HG02852 (cell line): ENCODE measurements at regions not wholly inside any gene's neighbourhood (a gene's known extent, or its start where the extent isn't known, plus 50 kb on each side); places are given as distances from the start of the nearest gene placed in this dataset.

Experiments used
- ATAC-seq: cut with Tn5 transposase; IDR thresholded peaks from one replicate; pipeline ENCODE4 v1.9.1; 2021; ENCODE audit warnings: mild to moderate bottlenecking, moderate library complexity; ENCODE audit not compliant: unreplicated experiment

GRCh38 chr13:109868578-109869311 is 82.4 kb upstream of the IRS2 start:
- no peak for ATAC-seq

- no peak for ATAC-seq
Observed at GRCh38 chr13:109867766-109868165, 81.4 kb upstream of the IRS2 start.

DNA sequence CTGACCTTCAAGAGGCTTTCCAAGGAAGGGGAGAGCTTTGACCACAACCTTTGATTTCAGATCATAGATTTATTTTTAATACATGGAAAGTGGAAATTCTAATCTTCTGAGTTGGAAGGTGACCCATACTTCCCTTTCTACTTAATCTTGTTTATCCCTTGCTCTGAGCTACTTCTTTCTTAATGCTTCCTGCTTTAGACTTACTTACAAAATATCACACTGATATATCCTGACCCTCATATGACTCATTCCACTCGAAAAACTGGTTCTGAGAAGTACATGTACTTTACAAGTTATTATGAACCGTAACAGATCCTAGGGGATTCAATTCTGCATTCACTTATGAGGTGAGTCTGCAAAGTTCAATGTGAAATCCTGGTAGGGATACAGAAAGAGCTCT is 76.2 kb upstream of the IRS2 start:
- no peak for ATAC-seq

GRCh38 chr13:109859898-109860297 is 73.5 kb upstream of the IRS2 start:
- no peak for ATAC-seq

GRCh38 chr13:109859216-109859835 is 72.9 kb upstream of the IRS2 start:
- no peak for ATAC-seq

DNA sequence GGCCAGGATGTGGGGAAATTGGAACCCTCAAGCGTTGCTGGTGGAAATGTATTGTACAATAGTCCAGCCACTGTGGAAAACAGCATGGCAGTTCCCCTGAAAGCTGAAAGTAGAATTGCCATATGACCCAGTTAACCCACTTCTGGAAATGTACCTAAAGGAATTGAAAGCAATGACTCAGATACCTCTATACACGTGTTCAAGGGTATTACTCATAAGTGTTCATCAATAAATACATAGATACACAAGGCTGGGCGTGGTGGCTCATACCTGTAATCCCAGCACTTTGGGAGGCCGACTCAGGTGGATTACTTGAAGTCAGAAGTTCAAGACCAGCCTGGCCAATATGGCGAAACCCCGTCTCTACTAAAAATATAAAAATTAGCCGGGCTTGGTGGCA is 71.9 kb upstream of the IRS2 start:
- ATAC-seq = no peak

- no peak for ATAC-seq
Observed at GRCh38 chr13:109857803-109858202, 71.4 kb upstream of the IRS2 start.

DNA sequence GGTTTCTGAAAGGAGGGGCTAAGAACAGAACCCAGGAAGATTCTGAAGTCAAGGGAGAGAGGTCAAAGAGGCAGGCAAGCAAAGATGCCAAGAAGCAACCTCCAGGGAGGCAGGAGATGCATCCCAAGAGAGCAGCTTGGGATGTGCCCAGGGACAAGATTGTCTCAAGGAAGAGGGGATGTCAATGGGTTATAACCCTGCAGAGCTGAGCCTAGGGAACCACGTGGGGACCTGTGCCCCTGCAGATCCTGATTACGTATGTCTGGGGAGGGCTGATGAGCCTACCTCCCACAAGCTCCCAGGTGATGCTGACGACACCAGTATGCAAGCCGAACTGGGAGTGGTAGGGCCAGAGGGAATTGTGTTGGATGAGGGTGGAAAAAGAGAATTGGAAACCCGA is 70.9 kb upstream of the IRS2 start:
- ATAC-seq = no peak

- no peak for ATAC-seq
Observed at GRCh38 chr13:109856350-109856749, 70.0 kb upstream of the IRS2 start.

DNA sequence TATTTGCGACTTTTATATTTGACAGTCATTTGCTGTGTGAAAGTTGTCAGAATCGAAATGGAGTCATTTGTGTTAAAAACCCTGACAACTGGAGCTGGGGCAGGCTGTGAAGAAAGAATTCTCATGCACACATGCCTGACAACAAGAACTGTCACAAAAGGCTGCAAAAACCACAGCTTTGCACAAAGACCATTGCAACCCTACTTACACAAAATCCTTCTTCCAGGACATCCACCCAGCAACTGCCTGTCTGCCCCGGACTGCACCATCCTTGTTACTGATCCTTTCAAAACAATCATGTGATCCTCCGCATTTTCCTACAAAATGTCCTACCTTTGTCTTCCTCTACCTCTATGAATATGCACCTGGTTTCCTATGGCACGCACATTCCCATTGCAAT is 66.8 kb upstream of the IRS2 start:
- no peak for ATAC-seq

GRCh38 chr13:109846185-109846584 is 59.8 kb upstream of the IRS2 start:
- no peak for ATAC-seq

DNA sequence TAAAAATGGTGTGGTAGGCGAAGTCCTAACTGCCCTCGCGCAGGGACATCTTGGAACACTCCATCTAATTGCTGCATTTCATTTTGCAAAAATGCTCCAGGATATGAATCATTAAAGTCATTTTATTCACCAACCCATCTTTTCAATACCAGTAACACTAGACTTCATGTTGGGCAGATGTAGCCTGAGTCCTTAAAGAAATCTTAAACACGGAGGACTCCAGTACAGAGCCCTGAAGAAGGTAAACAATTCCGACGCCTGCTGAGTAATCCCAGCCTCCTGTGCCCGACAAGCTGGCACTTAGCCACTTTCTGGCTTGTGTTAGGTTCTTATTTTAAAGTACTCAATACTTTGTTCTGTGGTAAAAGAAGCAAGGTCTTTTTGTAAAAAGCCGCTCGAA is 58.0 kb upstream of the IRS2 start:
- no peak for ATAC-seq

- no peak for ATAC-seq
Observed at GRCh38 chr13:109843695-109844094, 57.3 kb upstream of the IRS2 start.

- no peak for ATAC-seq
Observed at GRCh38 chr13:109842212-109842920, 56.0 kb upstream of the IRS2 start.

GRCh38 chr13:109840893-109841287 is 54.5 kb upstream of the IRS2 start:
- no peak for ATAC-seq

- no peak for ATAC-seq
Observed at GRCh38 chr13:109840201-109840892, 54.0 kb upstream of the IRS2 start.

DNA sequence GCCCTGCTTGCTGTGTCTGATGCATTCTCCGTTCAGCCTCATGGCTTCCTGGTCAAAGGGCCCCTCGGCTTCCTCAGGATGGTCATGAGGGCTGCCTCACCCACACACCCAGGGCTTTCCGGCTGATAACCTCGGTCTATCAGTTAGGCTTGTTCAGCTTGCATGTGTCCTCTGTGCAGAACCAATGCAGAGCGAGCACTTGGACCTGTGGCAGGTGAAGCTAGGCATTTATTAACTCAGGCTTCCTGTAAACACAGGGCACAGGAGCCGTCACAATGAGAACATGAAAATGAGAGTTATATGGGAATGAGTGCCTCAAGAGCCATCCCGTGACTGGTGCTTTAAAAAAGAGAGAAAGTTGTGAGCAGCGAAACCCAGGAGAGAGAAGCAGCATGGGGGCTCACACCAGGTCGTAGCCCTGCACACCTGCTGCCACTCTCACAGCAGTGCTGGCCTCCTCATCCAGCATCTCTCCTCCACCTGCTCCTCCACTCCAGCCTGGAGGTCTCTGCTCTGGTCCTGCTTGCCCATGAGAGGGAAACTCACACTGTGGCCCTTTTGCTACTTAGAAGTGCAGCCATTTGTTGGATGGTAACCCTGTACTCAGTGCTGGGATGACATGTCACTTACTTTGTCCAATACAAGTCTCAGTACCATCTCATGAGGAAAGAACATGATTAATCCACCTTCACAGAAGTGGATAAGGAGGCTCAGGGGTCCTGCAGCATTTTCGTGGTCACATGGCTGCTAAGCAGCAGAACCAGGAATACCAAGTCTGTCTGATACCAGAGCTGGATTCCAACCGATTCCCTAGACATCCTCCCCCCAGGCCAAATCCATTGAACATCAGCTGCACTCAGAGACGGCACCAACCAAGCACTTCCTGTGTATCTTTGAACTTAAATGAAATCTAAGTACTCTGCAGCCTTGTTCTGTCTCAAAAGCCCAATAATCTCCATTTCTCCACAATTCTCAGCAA is 50.5 kb upstream of the IRS2 start:
- no peak for ATAC-seq
